Adrenal gland (tissue), 9 donors: ENCODE measurements at regions not wholly inside any gene's neighbourhood (a gene's known extent, or its start where the extent isn't known, plus 50 kb on each side); places are given as distances from the start of the nearest gene placed in this dataset.

Experiments used
- DNase-seq, 7 donors: peaks; one replicate each; pipeline ENCODE4 v3.0.0-alpha.2; 2019 to 2020
- H3K27ac ChIP-seq, 5 donors: fragments of 200-600 bp; sonication (generic) in 4 of 5; 1 replicate in 3 of 5; 2 replicates in 2 of 5; pipeline versions ENCODE4 v1.5.1 to v1.8.0; 2016 to 2020; ENCODE audit warnings: mild to moderate bottlenecking in 1 of 5
- H3K27me3 ChIP-seq: fragments of 200-600 bp; 2 replicates; pipeline ENCODE4 v1.8.0; 2021
- H3K36me3 ChIP-seq, 2 donors: fragments of 200-600 bp; replicated peaks in 1 of 2; 1 replicate in 1 of 2; 2 replicates in 1 of 2; pipeline versions ENCODE4 v1.5.1 to v1.8.0; 2018 to 2022
- H3K4me1 ChIP-seq, 2 donors: fragments of 200-600 bp; replicated peaks in 1 of 2; 1 replicate in 1 of 2; 2 replicates in 1 of 2; pipeline versions ENCODE4 v1.5.1 to v1.8.0; 2018 to 2021
- H3K4me3 ChIP-seq, 4 donors: fragments of 200-600 bp; sonication (generic) in 3 of 4; one replicate each; pipeline ENCODE4 v1.5.1; 2016 to 2018
- H3K9me3 ChIP-seq, 3 donors: fragments of 200-600 bp; sonication (generic) in 1 of 3; replicated peaks in 1 of 3; 1 replicate in 2 of 3; 2 replicates in 1 of 3; pipeline versions ENCODE4 v1.5.1 to v1.8.0; 2016 to 2021
- POLR2A ChIP-seq, 2 donors: fragments of 450-650 bp; IDR thresholded peaks; one replicate each; pipeline ENCODE4 v1.6.1; 2017; ENCODE audit warnings: antibody characterized with exemption in 2 of 2, mild to moderate bottlenecking in 2 of 2, moderate library complexity in 1 of 2
- WGBS, 4 donors: extraction: QIAGEN DNeasy Blood & Tissue Kit in 2 of 4; methylation state at CpG; one replicate each; pipeline versions ENCODE4 v1.1.5 to v1.1.7; 2013 to 2017; 5-methylcytosine and 5-hydroxymethylcytosine counted together
- intact Hi-C, 2 donors: fragments of 100-400 bp; cut with DNase I; formaldehyde crosslinking; loops; one replicate each; pipeline versions ENCODE4 v1.14.1 to v1.15.0; 2022 to 2023
- TF ChIP-seq, protein P1 (sequence below), 6 experiments: fragments of 450-650 bp in 4 of 6; fragments of 200-600 bp in 2 of 6; sonication (generic) in 1 of 6; IDR thresholded peaks; 1 replicate in 5 of 6; 2 replicates in 1 of 6; pipeline versions ENCODE4 v1.5.1 to v1.8.0; 2016 to 2021; ENCODE audit warnings: antibody characterized with exemption in 6 of 6, mild to moderate bottlenecking in 2 of 6, moderate library complexity in 1 of 6
- donor health status: healthy with polysubstance abuse.
- donor health status: Bipolar disorder and iron deficiency.
- donor health status: DM: yes; HTN: yes; CAD: no.
- donor health status: DM: no; HTN: no; CAD: no.
- donor health status: DM: no; HTN: no; CAD: no.

DNA sequence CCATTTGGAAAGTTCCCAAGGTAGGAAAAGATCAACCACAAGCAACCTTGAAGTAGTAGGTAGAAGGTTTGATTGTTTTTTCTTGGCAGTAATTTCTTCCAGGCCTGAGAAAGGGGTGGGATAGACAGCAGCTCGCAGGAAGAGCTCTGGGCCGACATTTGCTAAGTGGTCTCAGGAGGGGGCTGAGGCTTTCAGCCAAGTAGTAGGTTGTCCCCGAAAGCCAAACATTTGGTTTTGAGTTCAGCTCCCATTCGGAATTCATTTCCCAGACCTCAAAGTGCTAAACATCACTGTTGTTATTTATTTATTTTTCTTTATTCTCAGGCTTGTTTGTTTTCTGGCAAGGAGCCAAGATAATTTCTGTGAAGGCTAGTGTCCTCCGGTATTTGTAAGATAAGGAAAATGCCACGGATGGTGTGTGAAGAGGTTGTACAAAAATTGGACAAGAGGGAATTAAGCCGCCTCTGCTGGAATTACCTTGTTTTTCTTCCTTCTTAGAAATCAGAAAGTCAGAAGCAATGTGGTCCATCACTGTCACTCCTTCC is 112.1 kb downstream of the KIF4B start:
- H3K9me3 ChIP-seq, result no peaks in the 10 kb centered on the region
- no peak overlapping the region for H3K4me3 ChIP-seq
- H3K4me1 ChIP-seq, result no peaks in the 10 kb centered on the region
- H3K36me3 ChIP-seq, result no peaks in the 10 kb centered on the region
- DNase-seq, result no peak
- intact Hi-C loops, result no loop called here
- TF ChIP-seq, protein P1, sequence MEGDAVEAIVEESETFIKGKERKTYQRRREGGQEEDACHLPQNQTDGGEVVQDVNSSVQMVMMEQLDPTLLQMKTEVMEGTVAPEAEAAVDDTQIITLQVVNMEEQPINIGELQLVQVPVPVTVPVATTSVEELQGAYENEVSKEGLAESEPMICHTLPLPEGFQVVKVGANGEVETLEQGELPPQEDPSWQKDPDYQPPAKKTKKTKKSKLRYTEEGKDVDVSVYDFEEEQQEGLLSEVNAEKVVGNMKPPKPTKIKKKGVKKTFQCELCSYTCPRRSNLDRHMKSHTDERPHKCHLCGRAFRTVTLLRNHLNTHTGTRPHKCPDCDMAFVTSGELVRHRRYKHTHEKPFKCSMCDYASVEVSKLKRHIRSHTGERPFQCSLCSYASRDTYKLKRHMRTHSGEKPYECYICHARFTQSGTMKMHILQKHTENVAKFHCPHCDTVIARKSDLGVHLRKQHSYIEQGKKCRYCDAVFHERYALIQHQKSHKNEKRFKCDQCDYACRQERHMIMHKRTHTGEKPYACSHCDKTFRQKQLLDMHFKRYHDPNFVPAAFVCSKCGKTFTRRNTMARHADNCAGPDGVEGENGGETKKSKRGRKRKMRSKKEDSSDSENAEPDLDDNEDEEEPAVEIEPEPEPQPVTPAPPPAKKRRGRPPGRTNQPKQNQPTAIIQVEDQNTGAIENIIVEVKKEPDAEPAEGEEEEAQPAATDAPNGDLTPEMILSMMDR (IDR thresholded peaks at IDR 0.05), result no peak
- no peak overlapping the region for H3K27ac ChIP-seq
- H3K27me3 ChIP-seq, result no peaks in the 10 kb centered on the region
- 31 to 40% (median 35%) methylated on average over 7 of the region's 7 CpGs for WGBS, 4 donors

DNA sequence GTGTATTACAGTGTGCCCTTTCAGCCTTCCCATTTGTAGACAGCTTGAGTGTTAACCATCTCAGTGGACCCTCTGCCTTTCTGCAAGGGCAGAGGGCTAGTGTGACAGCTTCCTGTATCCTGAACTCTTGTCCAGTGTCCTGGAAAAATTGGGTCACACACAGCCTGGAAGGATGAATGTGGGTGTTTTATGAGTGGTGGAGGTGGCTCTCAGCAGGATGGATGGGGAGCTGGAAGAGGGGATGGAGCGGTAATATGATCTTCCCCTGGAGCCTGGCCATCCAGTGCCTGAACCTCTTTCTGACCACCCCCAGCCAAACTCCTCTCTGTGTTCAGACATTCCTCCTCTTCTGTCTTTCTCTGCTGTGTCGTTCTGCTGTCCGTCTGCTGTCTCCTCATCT is 113.0 kb downstream of the KIF4B start:
- intact Hi-C loops, result no loop called here
- WGBS, 4 donors, result 80 to 91% (median 83%) methylated on average over 3 of the region's 3 CpGs
- no peaks in the 10 kb centered on the region for H3K36me3 ChIP-seq
- H3K27ac ChIP-seq, result no peak overlapping the region
- H3K9me3 ChIP-seq, result no peaks in the 10 kb centered on the region
- H3K4me1 ChIP-seq, result no peaks in the 10 kb centered on the region
- TF ChIP-seq POLR2A (IDR thresholded peaks at IDR 0.05), result no peak
- TF ChIP-seq, protein P1 (IDR thresholded peaks at IDR 0.05), result no peak
- no peak for DNase-seq
- H3K27me3 ChIP-seq, result no peaks in the 10 kb centered on the region
- no peak overlapping the region for H3K4me3 ChIP-seq

DNA sequence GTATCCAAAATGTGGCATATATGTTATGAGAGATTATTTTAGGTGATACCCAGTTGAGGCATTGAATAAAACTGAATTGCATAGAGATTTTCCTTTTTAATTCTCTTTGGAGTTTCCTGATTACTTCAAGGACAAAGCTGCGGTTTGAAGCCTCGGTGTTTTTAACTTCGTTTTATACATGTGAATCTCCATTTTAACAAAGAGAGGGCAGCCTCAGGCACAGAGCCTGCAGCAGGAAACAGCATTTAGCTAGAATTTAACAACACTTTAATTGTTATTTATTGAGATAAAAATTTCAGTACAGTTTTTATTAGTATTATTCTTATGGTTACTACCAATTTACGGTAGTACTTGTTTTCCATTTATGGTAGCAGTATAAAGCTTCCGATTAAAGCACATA is 114.0 kb downstream of the KIF4B start:
- WGBS, 4 donors, result 64 to 75% (median 69%) methylated on average over 5 of the region's 5 CpGs
- TF ChIP-seq POLR2A (IDR thresholded peaks at IDR 0.05), result no peak
- TF ChIP-seq, protein P1 (IDR thresholded peaks at IDR 0.05), result no peak
- DNase-seq, result no peak
- intact Hi-C loops, result no loop called here
- Histone ChIP-seq H3K4me1 (no peaks in the 10 kb centered on the region), H3K4me3 (no peak overlapping the region), H3K27me3 (no peaks in the 10 kb centered on the region), H3K9me3 (no peaks in the 10 kb centered on the region), H3K36me3 (no peaks in the 10 kb centered on the region), H3K27ac (no peak overlapping the region)

DNA sequence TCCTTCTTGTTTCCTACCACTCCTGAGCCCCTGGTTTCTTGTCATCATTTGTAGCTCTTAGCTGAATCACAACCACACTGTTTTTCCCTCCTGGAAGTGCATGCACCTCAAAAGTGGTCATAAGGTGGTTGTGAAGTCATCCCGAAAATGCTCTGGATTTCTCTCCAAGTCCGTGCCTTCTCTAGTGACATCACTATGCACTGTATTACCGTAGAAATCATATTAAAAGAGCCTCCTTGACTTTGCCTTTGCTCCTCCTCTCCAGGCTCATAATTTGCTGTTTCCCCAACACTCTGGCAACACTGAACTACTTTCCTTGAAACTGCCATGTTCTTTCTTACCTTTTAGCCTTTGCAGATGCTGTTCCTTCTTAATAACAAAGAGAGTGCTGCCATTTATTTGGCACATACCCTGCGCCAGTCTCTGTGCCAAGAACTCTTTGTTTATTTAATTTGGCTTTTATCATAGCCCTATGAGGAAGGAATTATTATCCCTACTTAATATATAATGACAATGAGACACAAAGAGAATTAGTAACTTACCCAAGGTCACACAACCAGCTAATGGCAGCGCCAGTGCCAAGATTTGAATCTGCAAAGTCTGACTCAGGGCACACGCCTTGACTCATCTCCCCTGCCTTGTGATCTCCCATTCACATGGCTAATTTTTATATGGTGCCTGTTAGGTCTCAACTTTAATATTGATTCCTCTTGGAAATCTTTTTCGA is 115.4 kb downstream of the KIF4B start:
- no peaks in the 10 kb centered on the region for H3K4me1 ChIP-seq
- H3K27ac ChIP-seq, result peak overlapping the region in 3 of 5 donors; percentile 9 to 38 (median 29)
- no peaks in the 10 kb centered on the region for H3K27me3 ChIP-seq
- peak; percentile 59 to 88 (median 84) for DNase-seq
- H3K36me3 ChIP-seq, result no peaks in the 10 kb centered on the region
- no peak overlapping the region for H3K4me3 ChIP-seq
- intact Hi-C loops, result no loop called here
- TF ChIP-seq, protein P1 (IDR thresholded peaks at IDR 0.05), result no peak
- TF ChIP-seq POLR2A (IDR thresholded peaks at IDR 0.05), result no peak
- no peaks in the 10 kb centered on the region for H3K9me3 ChIP-seq
- WGBS, 4 donors, result 61 to 65% (median 64%) methylated on average over 7 of the region's 7 CpGs
